ENCODE measurements at regions not wholly inside any gene's neighbourhood (a gene's known extent, or its start where the extent isn't known, plus 50 kb on each side); places are given as distances from the start of the nearest gene placed in this dataset.

- no peak for ATAC-seq
- no peaks in the 10 kb centered on the region for H3K36me3 ChIP-seq
- WGBS, 4 donors, result 72 to 83% (median 76%) methylated on average over 1 of the region's 1 CpG
- no peaks in the 10 kb centered on the region for H3K9me3 ChIP-seq
- H3K27ac ChIP-seq, result no peak overlapping the region
- H3K27me3 ChIP-seq, result no peaks in the 10 kb centered on the region
- no peak overlapping the region for H3K4me3 ChIP-seq
- no peak for DNase-seq
- no peak for TF ChIP-seq POLR2A (IDR thresholded peaks at IDR 0.05)
- no peak for TF ChIP-seq CTCF (IDR thresholded peaks at IDR 0.05)
- H3K4me1 ChIP-seq, result no peaks in the 10 kb centered on the region
- intact Hi-C loops (cut with DNase I), result no loop called here
These were observed 435.8 kb upstream of the PAPPA start for GRCh38 chr9:115717711-115718173.

- ATAC-seq (no peak), DNase-seq (no peak)
- Histone ChIP-seq H3K27ac (no peak overlapping the region), H3K9me3 (peaks cover 0 to 17% (median 4%) of the 10 kb centered on the region in 12 donors), H3K4me3 (no peak overlapping the region), H3K36me3 (no peaks in the 10 kb centered on the region), H3K4me1 (no peaks in the 10 kb centered on the region), H3K27me3 (no peaks in the 10 kb centered on the region)
- intact Hi-C loops (cut with DNase I), result no loop called here
- TF ChIP-seq CTCF (IDR thresholded peaks at IDR 0.05), result no peak
- no peak for TF ChIP-seq POLR2A (IDR thresholded peaks at IDR 0.05)
- 74 to 81% (median 75%) methylated on average over 4 of the region's 4 CpGs for whole genome bisulfite sequencing, 4 donors
These were observed 423.2 kb upstream of the PAPPA start for GRCh38 chr9:115730396-115730795.

- Histone ChIP-seq H3K4me1 (no peaks in the 10 kb centered on the region), H3K36me3 (no peaks in the 10 kb centered on the region), H3K27me3 (no peaks in the 10 kb centered on the region), H3K4me3 (no peak overlapping the region), H3K27ac (no peak overlapping the region), H3K9me3 (peaks cover 0 to 17% (median 4%) of the 10 kb centered on the region in 12 donors)
- WGBS, 4 donors, result 60 to 71% (median 68%) methylated on average over 1 of the region's 1 CpG
- no peak for ATAC-seq
- TF ChIP-seq POLR2A (IDR thresholded peaks at IDR 0.05), result no peak
- TF ChIP-seq CTCF (IDR thresholded peaks at IDR 0.05), result no peak
- intact Hi-C loops (cut with DNase I), result no loop called here
- DNase-seq, result no peak
These were observed 422.7 kb upstream of the PAPPA start for GRCh38 chr9:115730845-115731244.

- H3K4me1 ChIP-seq, result no peaks in the 10 kb centered on the region
- intact Hi-C loops (cut with DNase I), result no loop called here
- H3K36me3 ChIP-seq, result no peaks in the 10 kb centered on the region
- H3K4me3 ChIP-seq, result no peak overlapping the region
- TF ChIP-seq POLR2A (IDR thresholded peaks at IDR 0.05) (no peak), CTCF (IDR thresholded peaks at IDR 0.05) (no peak)
- H3K9me3 ChIP-seq, result peaks cover 0 to 12% (median 2%) of the 10 kb centered on the region in 12 donors
- ATAC-seq (no peak), DNase-seq (no peak)
- no peak overlapping the region for H3K27ac ChIP-seq
- no peaks in the 10 kb centered on the region for H3K27me3 ChIP-seq
- WGBS, 4 donors, result 23 to 32% (median 28%) methylated on average over 4 of the region's 4 CpGs
These were observed 420.1 kb upstream of the PAPPA start for GRCh38 chr9:115733318-115734110.
